Thyroid gland (tissue), 4 donors: ENCODE measurements at regions not wholly inside any gene's neighbourhood (a gene's known extent, or its start where the extent isn't known, plus 50 kb on each side); places are given as distances from the start of the nearest gene placed in this dataset.

ENCODE experiments used
- DNase-seq, 2 donors: peaks; one replicate each; pipeline ENCODE4 v3.0.0-alpha.2; 2019
- H3K27ac ChIP-seq, 3 donors: fragments of 200-600 bp; sonication (generic); 1 replicate in 2 of 3; 2 replicates in 1 of 3; pipeline ENCODE4 v1.5.1; 2016 to 2019; ENCODE audit warnings: mild to moderate bottlenecking in 1 of 3, moderate library complexity in 1 of 3
- H3K27me3 ChIP-seq: fragments of 200-600 bp; sonication (generic); one replicate; pipeline ENCODE4 v1.5.1; 2019
- H3K36me3 ChIP-seq, 2 donors: fragments of 200-600 bp; sonication (generic); one replicate each; pipeline ENCODE4 v1.5.1; 2016 to 2019
- H3K4me1 ChIP-seq, 2 donors: fragments of 200-600 bp; sonication (generic); one replicate each; pipeline ENCODE4 v1.5.1; 2017 to 2019
- H3K4me3 ChIP-seq, 3 donors: fragments of 200-600 bp; sonication (generic); replicated peaks in 1 of 3; 1 replicate in 2 of 3; 2 replicates in 1 of 3; pipeline ENCODE4 v1.5.1; 2016; ENCODE audit warnings: mild to moderate bottlenecking in 1 of 3
- H3K9me3 ChIP-seq: fragments of 200-600 bp; sonication (generic); one replicate; pipeline ENCODE4 v1.5.1; 2017
- POLR2A ChIP-seq, 2 donors: fragments of 450-650 bp; IDR thresholded peaks; one replicate each; pipeline ENCODE4 v1.6.1; 2017; ENCODE audit warnings: antibody characterized with exemption in 2 of 2, mild to moderate bottlenecking in 2 of 2, moderate library complexity in 1 of 2
- WGBS, 2 donors: methylation state at CpG; one replicate each; pipeline ENCODE4 v1.1.5; 2017; 5-methylcytosine and 5-hydroxymethylcytosine counted together
- intact Hi-C: fragments of 100-400 bp; cut with DNase I; formaldehyde crosslinking; loops from one replicate; pipeline ENCODE4 v1.15.1; 2023
- TF ChIP-seq, protein P1 (sequence below), 6 experiments: fragments of 200-600 bp in 3 of 6; fragments of 450-650 bp in 3 of 6; sonication (generic) in 3 of 6; IDR thresholded peaks; one replicate each; pipeline ENCODE4 v1.5.1; 2016 to 2019; ENCODE audit warnings: antibody characterized with exemption in 6 of 6, mild to moderate bottlenecking in 2 of 6, inconsistent platforms in 1 of 6, moderate library complexity in 1 of 6

DNA sequence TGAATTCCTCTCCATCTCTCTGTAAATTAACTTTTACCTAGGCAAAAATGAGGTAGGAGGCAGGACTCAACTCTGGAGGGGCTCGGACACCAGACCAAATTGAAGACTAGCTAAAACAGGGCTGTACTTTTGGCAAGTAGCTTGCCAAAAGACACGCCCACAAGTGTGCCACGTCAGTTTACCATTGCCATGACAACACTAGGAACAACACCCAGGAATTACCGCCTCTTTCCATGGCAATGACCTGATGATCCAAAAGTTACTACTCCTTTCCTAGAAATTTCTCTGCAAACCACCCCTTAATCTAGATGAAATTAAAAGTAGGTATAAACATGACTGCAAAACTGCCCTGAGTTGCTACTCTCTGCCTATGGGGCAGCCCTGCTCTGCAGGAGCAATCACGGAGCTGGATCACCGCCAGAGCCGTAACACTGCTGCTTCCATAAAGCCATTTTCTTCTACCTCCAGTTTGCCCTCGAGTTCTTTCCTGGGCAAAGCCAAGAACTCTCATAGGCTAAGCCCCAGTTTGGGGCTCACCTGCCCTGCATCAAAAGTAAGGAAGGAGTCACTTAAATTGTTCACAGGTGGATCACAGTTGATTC, 66.0 kb upstream of the FAM136A start:
- H3K4me3 ChIP-seq: no peak overlapping the region
- TF ChIP-seq, protein P1, sequence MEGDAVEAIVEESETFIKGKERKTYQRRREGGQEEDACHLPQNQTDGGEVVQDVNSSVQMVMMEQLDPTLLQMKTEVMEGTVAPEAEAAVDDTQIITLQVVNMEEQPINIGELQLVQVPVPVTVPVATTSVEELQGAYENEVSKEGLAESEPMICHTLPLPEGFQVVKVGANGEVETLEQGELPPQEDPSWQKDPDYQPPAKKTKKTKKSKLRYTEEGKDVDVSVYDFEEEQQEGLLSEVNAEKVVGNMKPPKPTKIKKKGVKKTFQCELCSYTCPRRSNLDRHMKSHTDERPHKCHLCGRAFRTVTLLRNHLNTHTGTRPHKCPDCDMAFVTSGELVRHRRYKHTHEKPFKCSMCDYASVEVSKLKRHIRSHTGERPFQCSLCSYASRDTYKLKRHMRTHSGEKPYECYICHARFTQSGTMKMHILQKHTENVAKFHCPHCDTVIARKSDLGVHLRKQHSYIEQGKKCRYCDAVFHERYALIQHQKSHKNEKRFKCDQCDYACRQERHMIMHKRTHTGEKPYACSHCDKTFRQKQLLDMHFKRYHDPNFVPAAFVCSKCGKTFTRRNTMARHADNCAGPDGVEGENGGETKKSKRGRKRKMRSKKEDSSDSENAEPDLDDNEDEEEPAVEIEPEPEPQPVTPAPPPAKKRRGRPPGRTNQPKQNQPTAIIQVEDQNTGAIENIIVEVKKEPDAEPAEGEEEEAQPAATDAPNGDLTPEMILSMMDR (IDR thresholded peaks at IDR 0.05): no peak
- no peak for TF ChIP-seq POLR2A (IDR thresholded peaks at IDR 0.05)
- H3K9me3 ChIP-seq: no peaks in the 10 kb centered on the region
- peak; percentile 7 to 12 for DNase-seq
- no peak overlapping the region for H3K27ac ChIP-seq
- H3K4me1 ChIP-seq: no peaks in the 10 kb centered on the region
- WGBS, 2 donors: 56 to 59% methylated on average over 8 of the region's 8 CpGs
- H3K27me3 ChIP-seq: no peaks in the 10 kb centered on the region
- no peaks in the 10 kb centered on the region for H3K36me3 ChIP-seq
- intact Hi-C loops: no loop called here

DNA sequence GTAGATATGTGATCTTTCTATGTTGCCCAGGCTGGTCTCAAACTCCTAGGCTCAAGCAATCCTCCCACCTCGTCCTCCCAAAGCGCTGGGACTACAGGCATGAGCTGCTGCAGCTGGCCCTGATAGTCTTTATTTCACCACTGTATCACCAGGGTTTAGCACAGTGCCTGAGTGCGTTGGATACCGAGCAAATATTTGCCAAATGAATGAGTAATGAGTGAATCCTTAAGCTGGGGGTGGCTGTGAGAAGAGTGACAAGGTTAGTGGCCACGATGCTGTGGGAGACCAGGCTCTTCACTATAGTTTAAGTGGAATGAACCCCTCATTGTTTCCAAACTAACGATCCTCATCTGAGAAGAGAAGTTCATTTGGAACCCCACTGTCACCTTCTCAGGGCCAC, 60.8 kb upstream of the FAM136A start:
- no peak overlapping the region for H3K4me3 ChIP-seq
- intact Hi-C loops: no loop called here
- H3K27me3 ChIP-seq: no peaks in the 10 kb centered on the region
- no peaks in the 10 kb centered on the region for H3K9me3 ChIP-seq
- H3K4me1 ChIP-seq: no peaks in the 10 kb centered on the region
- WGBS, 2 donors: 85 to 88% methylated on average over 6 of the region's 6 CpGs
- no peak for DNase-seq
- TF ChIP-seq POLR2A (IDR thresholded peaks at IDR 0.05): no peak
- TF ChIP-seq, protein P1 (IDR thresholded peaks at IDR 0.05): no peak
- H3K27ac ChIP-seq: no peak overlapping the region
- H3K36me3 ChIP-seq: no peaks in the 10 kb centered on the region

DNA sequence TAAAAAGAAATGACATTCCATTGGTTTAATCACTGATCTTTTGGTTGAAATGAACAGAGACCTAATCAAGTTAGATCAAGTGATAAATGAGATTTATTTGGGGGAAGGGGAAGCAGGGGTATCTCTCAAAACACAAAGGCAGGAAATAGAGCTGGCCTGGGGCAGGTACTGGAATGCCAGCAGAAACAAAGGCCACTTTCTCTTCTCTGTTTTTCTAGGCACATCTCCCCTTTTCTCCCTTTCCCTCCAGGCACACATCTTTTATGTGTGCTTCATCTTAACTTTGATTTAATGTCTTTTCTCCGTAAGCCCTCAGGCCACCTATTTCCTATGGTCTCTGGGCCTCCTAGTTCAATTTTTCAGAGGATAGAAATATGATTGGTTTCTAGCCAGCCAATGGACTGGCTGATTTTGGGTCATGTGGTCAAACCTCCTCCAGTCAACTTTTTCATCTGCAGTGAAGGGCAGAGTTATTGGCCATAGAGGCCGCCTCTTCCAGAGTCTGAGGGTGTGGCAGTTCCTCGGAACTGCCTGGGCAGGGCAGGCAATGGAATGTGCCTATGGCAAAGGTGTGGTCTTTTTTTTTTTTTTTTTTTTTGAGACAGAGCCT, 58.9 kb upstream of the FAM136A start:
- DNase-seq: no peak
- H3K9me3 ChIP-seq: no peaks in the 10 kb centered on the region
- TF ChIP-seq, protein P1 (IDR thresholded peaks at IDR 0.05): no peak
- no peak for TF ChIP-seq POLR2A (IDR thresholded peaks at IDR 0.05)
- H3K27me3 ChIP-seq: no peaks in the 10 kb centered on the region
- WGBS, 2 donors: 87 to 92% methylated on average over 3 of the region's 3 CpGs
- H3K36me3 ChIP-seq: no peaks in the 10 kb centered on the region
- no peak overlapping the region for H3K27ac ChIP-seq
- H3K4me1 ChIP-seq: no peaks in the 10 kb centered on the region
- intact Hi-C loops: no loop called here
- H3K4me3 ChIP-seq: no peak overlapping the region

DNA sequence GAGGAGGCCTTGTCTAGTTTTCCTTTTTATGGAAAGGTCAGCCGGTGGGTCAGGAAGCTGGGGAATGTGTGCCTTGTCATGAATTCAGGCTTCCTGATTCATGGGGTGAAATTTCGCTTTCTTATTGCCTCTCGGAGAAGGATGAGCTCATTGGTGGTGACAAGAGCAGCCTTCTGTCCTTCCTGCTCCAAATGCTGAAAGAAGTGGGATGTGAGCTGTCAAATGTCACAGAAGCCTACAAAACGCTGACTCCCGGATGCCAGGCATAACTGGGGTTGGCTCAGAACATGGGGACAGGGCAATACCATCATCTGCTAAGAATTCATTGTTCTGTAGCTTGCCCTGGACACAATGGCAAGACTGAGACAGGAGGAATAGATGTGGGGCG, 55.8 kb upstream of the FAM136A start:
- intact Hi-C loops: no loop called here
- no peaks in the 10 kb centered on the region for H3K4me1 ChIP-seq
- H3K27me3 ChIP-seq: no peaks in the 10 kb centered on the region
- H3K36me3 ChIP-seq: no peaks in the 10 kb centered on the region
- no peaks in the 10 kb centered on the region for H3K9me3 ChIP-seq
- 68 to 69% methylated on average over 6 of the region's 6 CpGs for WGBS, 2 donors
- TF ChIP-seq POLR2A (IDR thresholded peaks at IDR 0.05): no peak
- TF ChIP-seq, protein P1 (IDR thresholded peaks at IDR 0.05): no peak
- no peak for DNase-seq
- no peak overlapping the region for H3K27ac ChIP-seq
- no peak overlapping the region for H3K4me3 ChIP-seq

DNA sequence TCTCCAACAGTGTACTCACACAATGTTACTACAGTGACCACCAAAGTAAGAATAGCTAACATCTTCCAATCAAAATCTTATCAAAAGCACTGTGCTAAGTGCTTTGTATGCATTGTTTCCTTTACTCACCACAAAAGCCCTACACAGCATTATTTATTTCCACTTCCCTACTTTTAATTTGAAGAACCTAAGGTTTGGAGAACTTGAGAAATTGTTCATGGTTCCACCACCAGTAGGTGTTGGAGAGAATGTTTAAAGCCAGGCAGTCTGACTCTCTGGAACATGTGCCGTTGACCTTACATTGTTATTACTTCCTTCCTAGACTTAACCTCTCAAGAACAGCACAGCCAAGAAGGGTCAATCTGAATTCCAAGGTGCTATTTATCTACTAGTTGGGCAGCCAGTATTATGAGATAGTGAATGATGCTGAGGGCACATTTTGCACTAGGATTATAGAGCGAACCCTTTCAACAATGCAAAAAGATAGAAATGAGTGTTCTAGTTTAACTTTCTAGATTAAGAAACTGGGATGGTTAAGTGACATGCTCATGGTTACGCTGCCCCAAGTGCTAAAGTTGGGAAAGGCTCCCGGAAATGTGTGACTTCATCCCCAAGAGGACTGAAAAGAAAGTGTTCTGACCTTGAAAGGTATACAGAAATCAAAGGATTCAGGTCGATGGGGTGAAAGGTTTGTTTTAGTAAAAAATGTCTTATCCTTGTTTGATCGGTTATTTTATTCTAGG, 55.2 kb upstream of the FAM136A start:
- no peaks in the 10 kb centered on the region for H3K9me3 ChIP-seq
- no peaks in the 10 kb centered on the region for H3K36me3 ChIP-seq
- no peaks in the 10 kb centered on the region for H3K27me3 ChIP-seq
- no peaks in the 10 kb centered on the region for H3K4me1 ChIP-seq
- no peak for DNase-seq
- 61 to 67% methylated on average over 6 of the region's 6 CpGs for WGBS, 2 donors
- TF ChIP-seq, protein P1 (IDR thresholded peaks at IDR 0.05): no peak
- no peak for TF ChIP-seq POLR2A (IDR thresholded peaks at IDR 0.05)
- no peak overlapping the region for H3K4me3 ChIP-seq
- H3K27ac ChIP-seq: no peak overlapping the region
- intact Hi-C loops: no loop called here
